ENCODE measurements at regions not wholly inside any gene's neighbourhood (a gene's known extent, or its start where the extent isn't known, plus 50 kb on each side); places are given as distances from the start of the nearest gene placed in this dataset.

DNA sequence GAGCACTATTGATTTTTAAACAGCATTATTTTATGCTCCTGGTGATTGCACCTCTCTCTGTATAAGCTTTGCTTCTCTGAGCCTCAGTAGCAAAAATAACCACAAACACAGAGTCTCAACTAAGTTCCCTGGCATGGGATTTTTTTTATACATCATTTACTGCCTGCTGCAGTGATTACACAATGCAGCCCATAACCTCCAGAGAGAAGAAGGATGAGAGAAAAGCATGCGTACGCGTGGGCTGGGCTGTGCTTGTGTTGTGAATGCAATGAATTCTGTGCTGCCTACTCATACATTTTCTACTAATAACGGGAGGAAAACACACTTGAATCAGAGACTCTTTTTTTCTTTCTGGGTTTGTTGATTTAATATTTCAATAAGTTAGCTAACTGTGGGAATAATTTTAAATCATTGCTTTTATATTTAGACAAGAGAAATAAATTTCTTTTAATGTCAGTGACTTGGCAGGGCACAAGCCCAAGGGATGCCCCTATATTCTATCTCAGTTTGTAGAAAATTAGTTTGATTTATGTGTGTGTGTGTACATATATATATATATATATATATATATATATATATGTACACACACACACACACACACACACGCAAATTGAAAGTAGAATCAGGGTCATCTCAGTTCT, 351.5 kb downstream of the MED10 start:
- TF ChIP-seq CTCF (IDR thresholded peaks at IDR 0.05; ENCODE audit: poor library complexity, severe bottlenecking) (no peak), MXI1 (conservative IDR thresholded peaks at IDR 0.05; ENCODE audit: poor library complexity, severe bottlenecking) (no peak), POLR2AphosphoS5 (IDR thresholded peaks at IDR 0.05) (no peak)

All from neural cell (in vitro differentiated cells).